ENCODE measurements at regions not wholly inside any gene's neighbourhood (a gene's known extent, or its start where the extent isn't known, plus 50 kb on each side); places are given as distances from the start of the nearest gene placed in this dataset.

GRCh38 chr7:53699215-53699837 lies 663.9 kb downstream of the POM121L12 start:
- DNase-seq (ENCODE audit: low read depth in 2 of 2): no peak

- no peak for DNase-seq (ENCODE audit: low read depth in 2 of 2)
Measured at GRCh38 chr7:53719122-53719521, 683.7 kb downstream of the POM121L12 start.

- no peak for DNase-seq (ENCODE audit: low read depth in 2 of 2)
Measured at GRCh38 chr7:53740971-53741370, 705.5 kb downstream of the POM121L12 start.

GRCh38 chr7:53743697-53744402 lies 708.4 kb downstream of the POM121L12 start:
- no peak for DNase-seq (ENCODE audit: low read depth in 2 of 2)

GRCh38 chr7:53744403-53744760 lies 708.9 kb downstream of the POM121L12 start:
- DNase-seq (ENCODE audit: low read depth in 2 of 2): no peak

GRCh38 chr7:53756946-53757345 lies 721.5 kb downstream of the POM121L12 start:
- DNase-seq (ENCODE audit: low read depth in 2 of 2): no peak

- DNase-seq (ENCODE audit: low read depth in 2 of 2): no peak
Measured at GRCh38 chr7:53768186-53768585, 732.8 kb downstream of the POM121L12 start.

GRCh38 chr7:53771701-53772100 lies 736.3 kb downstream of the POM121L12 start:
- DNase-seq (ENCODE audit: low read depth in 2 of 2): no peak

- no peak for DNase-seq (ENCODE audit: low read depth in 2 of 2)
Measured at GRCh38 chr7:53776323-53776722, 740.9 kb downstream of the POM121L12 start.

- DNase-seq (ENCODE audit: low read depth in 2 of 2): no peak
Measured at GRCh38 chr7:53789741-53790140, 752.4 kb upstream of the VSTM2A start.

GRCh38 chr7:53794816-53795215 lies 747.4 kb upstream of the VSTM2A start:
- DNase-seq (ENCODE audit: low read depth in 2 of 2): no peak

GRCh38 chr7:53800746-53801145 lies 741.4 kb upstream of the VSTM2A start:
- no peak for DNase-seq (ENCODE audit: low read depth in 2 of 2)

- DNase-seq (ENCODE audit: low read depth in 2 of 2): no peak
Measured at GRCh38 chr7:53806119-53806518, 736.1 kb upstream of the VSTM2A start.

GRCh38 chr7:53811555-53812079 lies 730.6 kb upstream of the VSTM2A start:
- peak in 1 of 2 donors; percentile 35 for DNase-seq (ENCODE audit: low read depth in 2 of 2)

- DNase-seq (ENCODE audit: low read depth in 2 of 2): no peak
Measured at GRCh38 chr7:53812135-53812534, 730.0 kb upstream of the VSTM2A start.

- DNase-seq (ENCODE audit: low read depth in 2 of 2): no peak
Measured at GRCh38 chr7:53835301-53835700, 706.9 kb upstream of the VSTM2A start.

- DNase-seq (ENCODE audit: low read depth in 2 of 2): no peak
Measured at GRCh38 chr7:53877688-53878087, 664.5 kb upstream of the VSTM2A start.

- DNase-seq (ENCODE audit: low read depth in 2 of 2): no peak
Measured at GRCh38 chr7:53900856-53901528, 641.2 kb upstream of the VSTM2A start.

GRCh38 chr7:53904355-53904754 lies 637.8 kb upstream of the VSTM2A start:
- DNase-seq (ENCODE audit: low read depth in 2 of 2): no peak

- DNase-seq (ENCODE audit: low read depth in 2 of 2): no peak
Measured at GRCh38 chr7:53917637-53918036, 624.5 kb upstream of the VSTM2A start.

GRCh38 chr7:53920011-53920410 lies 622.2 kb upstream of the VSTM2A start:
- DNase-seq (ENCODE audit: low read depth in 2 of 2): no peak

- DNase-seq (ENCODE audit: low read depth in 2 of 2): no peak
Measured at GRCh38 chr7:53940483-53940882, 601.7 kb upstream of the VSTM2A start.

- DNase-seq (ENCODE audit: low read depth in 2 of 2): no peak
Measured at GRCh38 chr7:53947732-53948131, 594.4 kb upstream of the VSTM2A start.
